ENCODE measurements at regions not wholly inside any gene's neighbourhood (a gene's known extent, or its start where the extent isn't known, plus 50 kb on each side); places are given as distances from the start of the nearest gene placed in this dataset.

DNA sequence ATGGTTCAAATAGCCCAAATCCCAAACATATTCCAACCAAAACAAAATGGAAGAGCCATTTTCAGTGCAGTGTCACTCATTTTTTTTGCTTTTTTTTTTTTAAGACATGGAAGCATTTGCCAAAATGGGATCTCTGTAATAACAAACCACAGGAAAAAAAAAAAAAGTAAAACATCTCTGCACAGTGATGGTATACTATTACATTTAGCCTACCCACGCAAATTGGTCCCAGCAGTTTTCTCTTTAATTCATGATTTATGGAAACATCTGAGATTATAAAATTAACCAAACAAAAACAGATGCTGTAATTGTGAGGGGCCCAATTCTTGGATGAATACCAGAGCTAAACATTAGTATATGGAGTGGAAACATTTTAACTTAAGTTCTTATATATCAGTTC is 566.6 kb downstream of the ZNF608 start:
- Histone ChIP-seq H3K79me2 (ENCODE audit: insufficient read depth, low read length) (no peaks in the 10 kb centered on the region), H4K20me1 (ENCODE audit: insufficient read depth, low read length) (no peaks in the 10 kb centered on the region), H3K27me3 (ENCODE audit: insufficient read depth, low read length) (no peaks in the 10 kb centered on the region), H2AFZ (ENCODE audit: low read length) (no peak overlapping the region), H3K27ac (ENCODE audit: low read depth, low read length) (no peak overlapping the region), H3K9me3 (ENCODE audit: low read depth, low read length) (no peaks in the 10 kb centered on the region), H3K4me1 (ENCODE audit: insufficient read depth, low read length) (peaks cover 3% of the 10 kb centered on the region), H3K4me2 (ENCODE audit: insufficient read depth, low read length) (no peak overlapping the region), H3K4me3 (ENCODE audit: insufficient read depth, low read length) (no peak overlapping the region), H3K36me3 (ENCODE audit: insufficient read depth, low read length) (no peaks in the 10 kb centered on the region)
- DNase-seq (ENCODE audit: insufficient read length, low spot score, missing footprints) = no peak
- TF ChIP-seq CTCF (IDR thresholded peaks at IDR 0.05; ENCODE audit: extremely low read depth, low read depth, low read length) = no peak

- Histone ChIP-seq H3K79me2 (ENCODE audit: insufficient read depth, low read length) (no peaks in the 10 kb centered on the region), H3K27me3 (ENCODE audit: insufficient read depth, low read length) (no peaks in the 10 kb centered on the region), H3K36me3 (ENCODE audit: insufficient read depth, low read length) (no peaks in the 10 kb centered on the region), H4K20me1 (ENCODE audit: insufficient read depth, low read length) (no peaks in the 10 kb centered on the region), H2AFZ (ENCODE audit: low read length) (no peak overlapping the region), H3K4me3 (ENCODE audit: insufficient read depth, low read length) (no peak overlapping the region), H3K4me1 (ENCODE audit: insufficient read depth, low read length) (peaks cover 3% of the 10 kb centered on the region), H3K4me2 (ENCODE audit: insufficient read depth, low read length) (no peak overlapping the region), H3K9me3 (ENCODE audit: low read depth, low read length) (no peaks in the 10 kb centered on the region), H3K27ac (ENCODE audit: low read depth, low read length) (no peak overlapping the region)
- no peak for TF ChIP-seq CTCF (IDR thresholded peaks at IDR 0.05; ENCODE audit: extremely low read depth, low read depth, low read length)
- no peak for DNase-seq (ENCODE audit: insufficient read length, low spot score, missing footprints)
Observed at GRCh38 chr5:124178050-124178449, 568.4 kb downstream of the ZNF608 start.

DNA sequence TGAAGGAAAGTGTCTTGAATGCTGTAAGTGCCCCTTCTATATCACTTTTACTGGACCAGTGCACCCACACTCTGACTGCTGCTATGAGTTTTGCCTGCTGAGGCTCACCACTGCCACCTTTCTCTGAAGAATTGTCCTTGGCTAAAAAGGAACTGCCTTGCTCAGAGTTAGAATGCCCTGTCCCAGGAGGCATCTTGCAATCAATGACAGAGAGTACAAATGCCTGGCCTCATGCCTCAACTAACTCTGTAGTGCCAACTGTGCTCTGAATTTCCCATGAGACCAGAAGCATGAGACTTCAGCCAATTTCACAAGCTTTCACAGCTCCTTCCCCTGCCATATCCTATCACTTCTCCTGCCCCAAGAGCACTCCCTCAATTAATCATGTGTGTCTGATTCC is 569.7 kb downstream of the ZNF608 start:
- TF ChIP-seq CTCF (IDR thresholded peaks at IDR 0.05; ENCODE audit: extremely low read depth, low read depth, low read length) = no peak
- Histone ChIP-seq H3K36me3 (ENCODE audit: insufficient read depth, low read length) (no peaks in the 10 kb centered on the region), H3K4me3 (ENCODE audit: insufficient read depth, low read length) (no peak overlapping the region), H3K27me3 (ENCODE audit: insufficient read depth, low read length) (no peaks in the 10 kb centered on the region), H3K4me1 (ENCODE audit: insufficient read depth, low read length) (peaks cover 3% of the 10 kb centered on the region), H2AFZ (ENCODE audit: low read length) (no peak overlapping the region), H3K79me2 (ENCODE audit: insufficient read depth, low read length) (no peaks in the 10 kb centered on the region), H4K20me1 (ENCODE audit: insufficient read depth, low read length) (no peaks in the 10 kb centered on the region), H3K27ac (ENCODE audit: low read depth, low read length) (no peak overlapping the region), H3K9me3 (ENCODE audit: low read depth, low read length) (no peaks in the 10 kb centered on the region), H3K4me2 (ENCODE audit: insufficient read depth, low read length) (no peak overlapping the region)
- no peak for DNase-seq (ENCODE audit: insufficient read length, low spot score, missing footprints)

GRCh38 chr5:124173386-124173785 is 573.1 kb downstream of the ZNF608 start:
- TF ChIP-seq CTCF (IDR thresholded peaks at IDR 0.05; ENCODE audit: extremely low read depth, low read depth, low read length) = no peak
- Histone ChIP-seq H3K4me1 (ENCODE audit: insufficient read depth, low read length) (peaks cover 3% of the 10 kb centered on the region), H2AFZ (ENCODE audit: low read length) (no peak overlapping the region), H4K20me1 (ENCODE audit: insufficient read depth, low read length) (no peaks in the 10 kb centered on the region), H3K27me3 (ENCODE audit: insufficient read depth, low read length) (no peaks in the 10 kb centered on the region), H3K27ac (ENCODE audit: low read depth, low read length) (no peak overlapping the region), H3K79me2 (ENCODE audit: insufficient read depth, low read length) (no peaks in the 10 kb centered on the region), H3K9me3 (ENCODE audit: low read depth, low read length) (no peaks in the 10 kb centered on the region), H3K36me3 (ENCODE audit: insufficient read depth, low read length) (no peaks in the 10 kb centered on the region), H3K4me3 (ENCODE audit: insufficient read depth, low read length) (no peak overlapping the region), H3K4me2 (ENCODE audit: insufficient read depth, low read length) (no peak overlapping the region)
- no peak for DNase-seq (ENCODE audit: insufficient read length, low spot score, missing footprints)
